IMR-90 (cell line): ENCODE measurements at regions not wholly inside any gene's neighbourhood (a gene's known extent, or its start where the extent isn't known, plus 50 kb on each side); places are given as distances from the start of the nearest gene placed in this dataset.

Experiments
- CTCF ChIP-seq: conservative IDR thresholded peaks from 2 replicates; pipeline ENCODE4 v1.5.1; 2012; ENCODE audit warnings: mild to moderate bottlenecking, low read depth, low read length, improper control_type of control experiment
- MAZ ChIP-seq: IDR thresholded peaks from 2 replicates; pipeline ENCODE4 v1.6.1; 2012; ENCODE audit warnings: low read depth, mild to moderate bottlenecking, low read length, improper control_type of control experiment, moderate library complexity, borderline replicate concordance
- NFE2L2 ChIP-seq: fragments of 150-350 bp; IDR thresholded peaks from 2 replicates; pipeline ENCODE4 v1.6.1; 2016; ENCODE audit warnings: low read depth, mild to moderate bottlenecking, low read length
- RFX5 ChIP-seq: IDR thresholded peaks from 2 replicates; pipeline ENCODE4 v1.8.0; 2012; ENCODE audit warnings: low read depth, mild to moderate bottlenecking, low read length, moderate library complexity

DNA sequence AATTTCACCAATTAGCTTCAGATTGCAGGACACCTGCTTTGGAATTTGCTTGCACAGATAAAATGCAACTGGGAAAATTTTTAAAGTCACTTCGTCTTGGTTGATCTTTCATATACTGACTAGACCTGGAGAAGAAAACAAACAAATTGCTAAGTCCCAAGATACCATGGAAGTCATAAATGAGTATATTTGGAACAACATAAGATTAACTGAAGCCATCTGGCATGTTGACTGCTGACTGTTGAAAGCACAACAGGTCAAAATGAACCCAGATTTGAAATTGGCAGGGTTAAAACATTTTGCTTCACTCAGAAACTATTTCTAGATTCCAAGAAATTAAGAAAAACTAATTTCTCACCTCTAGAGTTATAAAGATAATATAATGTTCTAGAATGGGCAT is 470.7 kb downstream of the LPIN1 start:
- TF ChIP-seq CTCF = no peak
- no peak for TF ChIP-seq RFX5
- TF ChIP-seq MAZ = no peak
- no peak for TF ChIP-seq NFE2L2
